Heart right ventricle (tissue), 16 donors: ENCODE measurements at regions not wholly inside any gene's neighbourhood (a gene's known extent, or its start where the extent isn't known, plus 50 kb on each side); places are given as distances from the start of the nearest gene placed in this dataset.

Experiments used
- ATAC-seq, 8 donors: fragments of 200-7000 bp; cut with Tn5 transposase; one replicate each; pipeline ENCODE4 v1.9.1; 2020; ENCODE audit warnings: mild to moderate bottlenecking in 8 of 8, moderate library complexity in 8 of 8, moderate number of reproducible peaks in 1 of 8
- DNase-seq, 2 donors: peaks; one replicate each; pipeline ENCODE4 v3.0.0-alpha.2; 2020
- H3K27ac ChIP-seq, 10 donors: fragments of 200-600 bp; sonication (generic) in 2 of 10; one replicate each; pipeline versions ENCODE4 v1.5.0 to v1.8.0; 2020 to 2022; ENCODE audit warnings: mild to moderate bottlenecking in 3 of 10
- H3K27me3 ChIP-seq, 7 donors: fragments of 200-600 bp; one replicate each; pipeline ENCODE4 v1.8.0; 2021 to 2022; ENCODE audit warnings: mild to moderate bottlenecking in 2 of 7
- H3K36me3 ChIP-seq, 9 donors: fragments of 200-600 bp; sonication (generic) in 1 of 9; one replicate each; pipeline versions ENCODE4 v1.5.0 to v1.8.0; 2020 to 2022; ENCODE audit warnings: mild to moderate bottlenecking in 2 of 9
- H3K4me1 ChIP-seq, 9 donors: fragments of 200-600 bp; sonication (generic) in 1 of 9; one replicate each; pipeline versions ENCODE4 v1.5.0 to v1.8.0; 2020 to 2022; ENCODE audit warnings: mild to moderate bottlenecking in 4 of 9
- H3K4me3 ChIP-seq, 10 donors: fragments of 200-600 bp; sonication (generic) in 2 of 10; one replicate each; pipeline versions ENCODE4 v1.5.0 to v1.8.0; 2020 to 2022; ENCODE audit warnings: mild to moderate bottlenecking in 7 of 10, moderate library complexity in 2 of 10
- H3K9me3 ChIP-seq, 11 donors: fragments of 200-600 bp in 10 of 11; sonication (generic) in 2 of 11; one replicate each; pipeline versions ENCODE4 v1.5.0 to v1.8.0; 2013 to 2022; ENCODE audit warnings: mild to moderate bottlenecking in 2 of 11, control low read depth in 1 of 11, moderate library complexity in 1 of 11
- WGBS, 2 donors: extraction: QIAGEN DNeasy Blood & Tissue Kit; methylation state at CpG; one replicate each; pipeline ENCODE4 v1.1.7; 2013; ENCODE audit warnings: inconsistent platforms in 1 of 2; 5-methylcytosine and 5-hydroxymethylcytosine counted together
- intact Hi-C, 10 donors: fragments of 100-400 bp; cut with DNase I; formaldehyde crosslinking; loops; one replicate each; pipeline versions ENCODE4 v1.11.1 to v1.14.2; 2022
- TF ChIP-seq, protein P1 (sequence below), 9 donors: fragments of 200-600 bp; sonication (generic) in 2 of 9; IDR thresholded peaks; one replicate each; pipeline versions ENCODE4 v1.5.0 to v1.8.0; 2021 to 2022; ENCODE audit warnings: antibody characterized with exemption in 9 of 9, mild to moderate bottlenecking in 5 of 9, moderate library complexity in 1 of 9
- donor health status: Arrhythmogenic right ventricular cardiomyopathy.
- donor health status: ischemic (EF 13 %, LVEDD 7.1; RV severe dilation, severe dysfunction).
- donor health status: healthy with polysubstance abuse.
- donor health status: DM: no; HTN: yes; CAD: no.
- donor health status: DM: no; HTN: no; CAD: no.
- donor health status: ischemic (EF 25% LVEDD 6.9; RV normal size, moderate dysfunction).
- donor health status: ischemic (EF 25% LVEDD 5.7; RV mildly dilated, moderate dysfunction).
- donor health status: healthy.
- donor health status: DM: yes; HTN: yes; CAD: no.
- donor health status: Ischemic cardiomyopathy.
- donor health status: ischemic (EF 35%, LVEDD 5.7; RV mildly dilated, moderate dysfunction).
- donor health status: nonischemic (EF 11% LVEDD 7.7; RV severe dilation, severe dysfunction).
- donor health status: DM: yes; HTN: yes; CAD: no.
- donor health status: PGD.
- donor health status: ischemic (EF 29% LVEDD 5.4; RV normal size, mild dysfunction).
- donor health status: nonischemic (EF 23%, LVEDD 6.1; RV moderate dilation, normal function).

DNA sequence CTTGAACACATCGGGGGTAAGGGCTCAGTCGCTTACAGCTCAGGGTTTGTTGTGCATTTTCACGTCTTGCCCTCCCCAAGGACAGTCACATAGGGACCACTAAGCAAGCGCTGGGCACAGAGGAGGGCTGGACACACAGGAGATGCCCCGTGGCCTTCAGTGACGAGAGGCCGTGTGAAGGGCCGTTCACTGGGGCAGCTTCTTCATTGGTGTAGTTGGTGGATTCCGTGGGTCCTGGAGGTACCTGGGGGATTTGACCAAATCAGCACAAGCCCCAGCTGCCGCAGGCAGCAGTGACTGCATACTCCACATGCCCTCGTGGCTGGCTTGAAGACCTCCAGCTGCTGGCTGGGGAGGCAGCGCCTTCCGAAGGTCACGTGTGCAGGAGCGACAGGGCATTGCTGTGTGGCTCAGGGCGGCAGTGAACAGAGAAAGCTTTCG is 100.8 kb upstream of the C1orf174 start:
- DNase-seq (no peak), ATAC-seq (no peak)
- H3K36me3 ChIP-seq, result no peaks in the 10 kb centered on the region
- TF ChIP-seq, protein P1, sequence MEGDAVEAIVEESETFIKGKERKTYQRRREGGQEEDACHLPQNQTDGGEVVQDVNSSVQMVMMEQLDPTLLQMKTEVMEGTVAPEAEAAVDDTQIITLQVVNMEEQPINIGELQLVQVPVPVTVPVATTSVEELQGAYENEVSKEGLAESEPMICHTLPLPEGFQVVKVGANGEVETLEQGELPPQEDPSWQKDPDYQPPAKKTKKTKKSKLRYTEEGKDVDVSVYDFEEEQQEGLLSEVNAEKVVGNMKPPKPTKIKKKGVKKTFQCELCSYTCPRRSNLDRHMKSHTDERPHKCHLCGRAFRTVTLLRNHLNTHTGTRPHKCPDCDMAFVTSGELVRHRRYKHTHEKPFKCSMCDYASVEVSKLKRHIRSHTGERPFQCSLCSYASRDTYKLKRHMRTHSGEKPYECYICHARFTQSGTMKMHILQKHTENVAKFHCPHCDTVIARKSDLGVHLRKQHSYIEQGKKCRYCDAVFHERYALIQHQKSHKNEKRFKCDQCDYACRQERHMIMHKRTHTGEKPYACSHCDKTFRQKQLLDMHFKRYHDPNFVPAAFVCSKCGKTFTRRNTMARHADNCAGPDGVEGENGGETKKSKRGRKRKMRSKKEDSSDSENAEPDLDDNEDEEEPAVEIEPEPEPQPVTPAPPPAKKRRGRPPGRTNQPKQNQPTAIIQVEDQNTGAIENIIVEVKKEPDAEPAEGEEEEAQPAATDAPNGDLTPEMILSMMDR (IDR thresholded peaks at IDR 0.05), result no peak
- WGBS, 2 donors, result 62 to 66% methylated on average over 17 of the region's 17 CpGs
- H3K4me3 ChIP-seq, result no peak overlapping the region
- H3K9me3 ChIP-seq, result no peaks in the 10 kb centered on the region
- H3K27me3 ChIP-seq, result peaks cover 0 to 57% (median 27%) of the 10 kb centered on the region in 7 donors
- H3K27ac ChIP-seq, result no peak overlapping the region
- intact Hi-C loops, result no loop called here
- H3K4me1 ChIP-seq, result no peaks in the 10 kb centered on the region

DNA sequence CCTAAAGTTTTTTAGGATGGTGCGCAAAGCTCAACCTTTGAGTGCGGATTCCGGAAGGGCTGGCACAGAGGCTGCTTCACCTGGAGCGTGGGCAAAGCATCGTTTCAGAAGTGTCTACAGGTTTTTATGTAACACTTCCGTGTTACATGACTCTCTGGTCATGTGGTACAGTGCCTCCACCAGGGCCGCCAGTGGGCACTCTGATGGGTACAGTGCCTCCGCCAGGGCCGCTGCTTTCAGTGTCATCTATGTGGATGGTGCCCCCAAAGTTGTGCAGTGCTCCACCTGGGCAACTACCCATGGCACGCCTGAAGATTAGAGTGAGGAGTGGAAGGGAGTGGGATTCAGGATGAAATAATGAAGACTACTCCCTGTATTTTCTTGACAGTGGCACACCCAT is 101.4 kb upstream of the C1orf174 start:
- peaks cover 0 to 52% (median 31%) of the 10 kb centered on the region in 7 donors for H3K27me3 ChIP-seq

DNA sequence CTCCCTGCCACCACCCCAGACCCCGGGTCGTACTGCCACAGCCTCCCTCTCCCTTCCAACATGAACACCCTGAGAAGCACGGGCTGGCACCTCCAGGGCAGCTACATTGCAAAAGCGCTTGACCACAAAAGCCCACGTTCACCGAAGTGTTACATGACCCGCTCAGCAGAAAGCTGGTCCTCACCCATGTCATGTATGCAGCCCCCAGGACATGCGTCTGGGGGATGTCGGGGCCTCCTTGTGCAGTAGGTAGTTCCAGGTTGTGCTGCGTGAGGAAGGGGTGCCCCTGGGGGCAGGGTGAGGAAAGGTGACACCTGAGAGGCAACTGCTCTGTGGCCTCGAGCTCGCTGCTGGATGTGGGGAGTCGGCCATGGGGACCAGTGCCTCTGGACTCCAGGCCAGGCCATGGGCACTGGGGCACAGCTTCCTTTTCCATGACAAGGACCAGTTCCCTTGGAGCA is 102.0 kb upstream of the C1orf174 start:
- no peak overlapping the region for H3K27ac ChIP-seq
- 75 to 76% methylated on average over 13 of the region's 13 CpGs for WGBS, 2 donors
- DNase-seq, result no peak
- ATAC-seq, result no peak
- intact Hi-C loops, result no loop called here
- H3K36me3 ChIP-seq, result no peaks in the 10 kb centered on the region
- peaks cover 0 to 10% (median 0%) of the 10 kb centered on the region in 11 donors for H3K9me3 ChIP-seq
- H3K4me3 ChIP-seq, result no peak overlapping the region
- TF ChIP-seq, protein P1 (IDR thresholded peaks at IDR 0.05), result no peak
- peaks cover 0 to 46% (median 32%) of the 10 kb centered on the region in 7 donors for H3K27me3 ChIP-seq
- no peaks in the 10 kb centered on the region for H3K4me1 ChIP-seq

More for the DNA sequence above, 101.4 kb upstream of the C1orf174 start:
- ATAC-seq (no peak), DNase-seq (no peak)
- no peaks in the 10 kb centered on the region for H3K4me1 ChIP-seq
- no peaks in the 10 kb centered on the region for H3K36me3 ChIP-seq
- H3K4me3 ChIP-seq, result no peak overlapping the region
- intact Hi-C loops, result no loop called here
- TF ChIP-seq, protein P1 (IDR thresholded peaks at IDR 0.05), result no peak
- H3K27ac ChIP-seq, result no peak overlapping the region
- WGBS, 2 donors, result 90 to 91% methylated on average over 10 of the region's 10 CpGs
- H3K9me3 ChIP-seq, result peaks cover 0 to 4% (median 0%) of the 10 kb centered on the region in 11 donors

DNA sequence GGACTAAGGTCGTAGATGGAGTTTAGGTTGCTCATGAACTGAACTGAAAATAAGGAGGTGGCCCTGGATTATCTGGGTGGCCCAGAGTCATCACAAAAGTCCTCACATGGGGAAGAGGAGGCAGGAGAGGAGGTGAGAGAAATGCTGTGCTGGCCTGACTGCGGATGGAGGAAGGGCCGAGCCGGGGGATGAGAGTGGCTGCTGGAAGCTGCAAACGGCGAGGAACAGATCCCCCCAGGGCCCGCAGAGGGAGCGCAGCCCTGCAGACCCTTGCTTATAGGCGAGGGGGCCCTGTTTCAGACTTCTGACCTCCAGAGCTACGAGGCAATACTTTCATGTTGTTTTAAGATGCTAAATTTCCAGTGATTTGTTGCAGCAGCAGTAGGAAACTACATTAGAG is 102.7 kb upstream of the C1orf174 start:
- 60% methylated on average over 10 of the region's 10 CpGs for WGBS, 2 donors
- H3K36me3 ChIP-seq, result no peaks in the 10 kb centered on the region
- H3K9me3 ChIP-seq, result peaks cover 0 to 17% (median 0%) of the 10 kb centered on the region in 11 donors
- DNase-seq, result no peak
- no peak overlapping the region for H3K27ac ChIP-seq
- peaks cover 0 to 41% (median 29%) of the 10 kb centered on the region in 7 donors for H3K27me3 ChIP-seq
- ATAC-seq, result no peak
- TF ChIP-seq, protein P1 (IDR thresholded peaks at IDR 0.05), result no peak
- no peak overlapping the region for H3K4me3 ChIP-seq
- intact Hi-C loops, result no loop called here
- H3K4me1 ChIP-seq, result no peaks in the 10 kb centered on the region
